ENCODE measurements at regions not wholly inside any gene's neighbourhood (a gene's known extent, or its start where the extent isn't known, plus 50 kb on each side); places are given as distances from the start of the nearest gene placed in this dataset.

DNA sequence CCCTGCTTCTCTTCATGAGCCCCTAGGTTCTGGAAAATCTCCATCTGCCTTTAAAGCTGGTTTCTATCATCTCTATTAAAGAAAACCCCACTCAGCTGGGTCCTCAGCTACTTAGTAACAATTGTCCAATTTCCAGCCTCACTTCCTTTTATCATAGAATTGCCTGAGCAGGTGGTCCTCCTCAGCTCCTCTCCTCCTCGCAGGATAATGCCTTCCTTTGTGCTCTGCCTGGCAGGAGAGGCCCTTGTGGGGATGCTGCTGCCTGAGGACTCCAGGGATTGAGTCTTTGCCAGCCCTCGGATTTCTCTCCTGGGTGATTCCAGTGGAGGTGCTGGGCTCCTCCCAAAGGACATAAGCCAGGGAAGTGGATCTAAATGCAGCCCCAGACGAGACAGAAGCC, 448.3 kb downstream of the INSC start:
- TF ChIP-seq, protein P1, sequence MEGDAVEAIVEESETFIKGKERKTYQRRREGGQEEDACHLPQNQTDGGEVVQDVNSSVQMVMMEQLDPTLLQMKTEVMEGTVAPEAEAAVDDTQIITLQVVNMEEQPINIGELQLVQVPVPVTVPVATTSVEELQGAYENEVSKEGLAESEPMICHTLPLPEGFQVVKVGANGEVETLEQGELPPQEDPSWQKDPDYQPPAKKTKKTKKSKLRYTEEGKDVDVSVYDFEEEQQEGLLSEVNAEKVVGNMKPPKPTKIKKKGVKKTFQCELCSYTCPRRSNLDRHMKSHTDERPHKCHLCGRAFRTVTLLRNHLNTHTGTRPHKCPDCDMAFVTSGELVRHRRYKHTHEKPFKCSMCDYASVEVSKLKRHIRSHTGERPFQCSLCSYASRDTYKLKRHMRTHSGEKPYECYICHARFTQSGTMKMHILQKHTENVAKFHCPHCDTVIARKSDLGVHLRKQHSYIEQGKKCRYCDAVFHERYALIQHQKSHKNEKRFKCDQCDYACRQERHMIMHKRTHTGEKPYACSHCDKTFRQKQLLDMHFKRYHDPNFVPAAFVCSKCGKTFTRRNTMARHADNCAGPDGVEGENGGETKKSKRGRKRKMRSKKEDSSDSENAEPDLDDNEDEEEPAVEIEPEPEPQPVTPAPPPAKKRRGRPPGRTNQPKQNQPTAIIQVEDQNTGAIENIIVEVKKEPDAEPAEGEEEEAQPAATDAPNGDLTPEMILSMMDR (IDR thresholded peaks at IDR 0.05), result no peak
- TF ChIP-seq POLR2AphosphoS5 (IDR thresholded peaks at IDR 0.05), result no peak

Data from breast epithelium (tissue), 3 donors.